Astrocyte (in vitro differentiated cells and primary cell): ENCODE measurements at regions not wholly inside any gene's neighbourhood (a gene's known extent, or its start where the extent isn't known, plus 50 kb on each side); places are given as distances from the start of the nearest gene placed in this dataset.

Source experiments
- EZH2 ChIP-seq: IDR thresholded peaks from 2 replicates; pipeline ENCODE4 v1.6.1; 2012; ENCODE audit warnings: mild to moderate bottlenecking, low read length, inconsistent platforms; ENCODE audit not compliant: insufficient read depth
- TF ChIP-seq, protein P1 (sequence below): IDR thresholded peaks from 2 replicates; pipeline ENCODE4 v1.5.1; 2011; ENCODE audit warnings: low read depth, mild to moderate bottlenecking, inconsistent platforms, low read length, moderate library complexity; ENCODE audit not compliant: insufficient read depth

DNA sequence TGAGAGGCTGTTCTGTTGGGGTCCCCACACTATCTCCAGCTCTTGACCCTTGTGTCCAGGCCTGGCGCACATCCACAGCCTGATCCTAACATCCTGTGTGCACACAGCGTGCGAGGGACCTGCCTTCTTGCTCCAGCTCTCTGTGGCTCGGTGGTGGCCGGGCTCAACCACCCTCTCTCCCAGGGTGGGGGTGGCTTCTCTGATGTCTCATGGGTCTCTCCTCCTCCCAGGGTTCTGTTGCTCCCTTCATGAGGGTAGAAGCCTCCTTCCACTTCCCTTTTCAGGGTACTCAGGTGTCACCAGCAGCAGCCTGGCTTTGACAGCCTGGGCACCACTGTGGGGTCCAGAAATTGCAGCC is 196.9 kb upstream of the RAB6C start:
- TF ChIP-seq, protein P1, sequence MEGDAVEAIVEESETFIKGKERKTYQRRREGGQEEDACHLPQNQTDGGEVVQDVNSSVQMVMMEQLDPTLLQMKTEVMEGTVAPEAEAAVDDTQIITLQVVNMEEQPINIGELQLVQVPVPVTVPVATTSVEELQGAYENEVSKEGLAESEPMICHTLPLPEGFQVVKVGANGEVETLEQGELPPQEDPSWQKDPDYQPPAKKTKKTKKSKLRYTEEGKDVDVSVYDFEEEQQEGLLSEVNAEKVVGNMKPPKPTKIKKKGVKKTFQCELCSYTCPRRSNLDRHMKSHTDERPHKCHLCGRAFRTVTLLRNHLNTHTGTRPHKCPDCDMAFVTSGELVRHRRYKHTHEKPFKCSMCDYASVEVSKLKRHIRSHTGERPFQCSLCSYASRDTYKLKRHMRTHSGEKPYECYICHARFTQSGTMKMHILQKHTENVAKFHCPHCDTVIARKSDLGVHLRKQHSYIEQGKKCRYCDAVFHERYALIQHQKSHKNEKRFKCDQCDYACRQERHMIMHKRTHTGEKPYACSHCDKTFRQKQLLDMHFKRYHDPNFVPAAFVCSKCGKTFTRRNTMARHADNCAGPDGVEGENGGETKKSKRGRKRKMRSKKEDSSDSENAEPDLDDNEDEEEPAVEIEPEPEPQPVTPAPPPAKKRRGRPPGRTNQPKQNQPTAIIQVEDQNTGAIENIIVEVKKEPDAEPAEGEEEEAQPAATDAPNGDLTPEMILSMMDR = no peak
- TF ChIP-seq EZH2 = no peak
